ENCODE measurements at regions not wholly inside any gene's neighbourhood (a gene's known extent, or its start where the extent isn't known, plus 50 kb on each side); places are given as distances from the start of the nearest gene placed in this dataset.
A peak's percentile ranks its signal among the peaks of the same experiment; 100 is the strongest.
"Not testable (repeated sequence)": the region's sequence is repeated elsewhere in the genome, so short reads cannot be mapped to it uniquely, and the experiment has no call there.

GRCh38 chr12:94867066-94867855 is 136.2 kb downstream of the NDUFA12 start:
- H3K36me3 ChIP-seq: no peaks in the 10 kb centered on the region
- H3K27me3 ChIP-seq: no peaks in the 10 kb centered on the region; the same call in 1 of the 2 replicates
- H3K9me3 ChIP-seq: no peaks in the 10 kb centered on the region
- DNase-seq: peak; percentile 5
- no peak overlapping the region for H3K4me3 ChIP-seq

- no peak for DNase-seq
- H3K27me3 ChIP-seq: no peaks in the 10 kb centered on the region
- no peaks in the 10 kb centered on the region for H3K36me3 ChIP-seq
- H3K9me3 ChIP-seq: no peaks in the 10 kb centered on the region
- no peak overlapping the region for H3K4me3 ChIP-seq
Observed at GRCh38 chr12:94864987-94865386, 138.5 kb downstream of the NDUFA12 start.

GRCh38 chr12:94863321-94864035 is 140.0 kb downstream of the NDUFA12 start:
- H3K4me3 ChIP-seq: no peak overlapping the region
- no peaks in the 10 kb centered on the region for H3K9me3 ChIP-seq
- no peak for DNase-seq
- no peaks in the 10 kb centered on the region for H3K36me3 ChIP-seq
- 0 out of 2 replicates have a peak, but pooled peaks cover 3% of the 10 kb centered on the region for H3K27me3 ChIP-seq

DNA sequence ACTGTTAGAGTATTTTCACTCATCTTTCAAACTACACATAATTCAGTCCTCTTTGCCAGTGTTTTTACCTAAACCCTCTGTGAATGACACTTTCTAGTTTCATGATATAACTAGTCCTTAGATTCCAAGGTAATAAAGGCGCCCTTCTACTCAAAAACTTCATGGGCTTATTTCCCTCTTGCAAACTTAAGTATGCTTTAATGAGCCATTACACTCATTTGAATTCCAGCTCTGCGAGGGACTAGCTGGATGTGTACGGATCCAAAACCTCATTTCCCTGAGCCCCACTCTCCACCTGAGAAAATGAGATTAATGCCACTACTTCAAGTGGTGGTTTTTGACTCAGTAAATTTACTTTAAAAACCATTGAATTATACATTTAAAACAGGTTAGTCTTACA is 141.1 kb downstream of the NDUFA12 start:
- Histone ChIP-seq H3K36me3 (no peaks in the 10 kb centered on the region), H3K9me3 (no peaks in the 10 kb centered on the region), H3K4me3 (no peak overlapping the region), H3K27me3 (0 out of 2 replicates have a peak, but pooled peaks cover 3% of the 10 kb centered on the region)
- DNase-seq: no peak

- H3K4me3 ChIP-seq: no peak overlapping the region
- H3K9me3 ChIP-seq: no peaks in the 10 kb centered on the region
- peaks cover 5% of the 10 kb centered on the region; the same call in 1 of the 2 replicates for H3K27me3 ChIP-seq
- no peaks in the 10 kb centered on the region for H3K36me3 ChIP-seq
- no peak for DNase-seq
Observed at GRCh38 chr12:94856324-94856723, 147.2 kb downstream of the NDUFA12 start.

GRCh38 chr12:94855853-94856252 is 147.6 kb downstream of the NDUFA12 start:
- Histone ChIP-seq H3K27me3 (peaks cover 5% of the 10 kb centered on the region; the same call in 1 of the 2 replicates), H3K4me3 (no peak overlapping the region), H3K36me3 (no peaks in the 10 kb centered on the region), H3K9me3 (no peaks in the 10 kb centered on the region)
- no peak for DNase-seq

DNA sequence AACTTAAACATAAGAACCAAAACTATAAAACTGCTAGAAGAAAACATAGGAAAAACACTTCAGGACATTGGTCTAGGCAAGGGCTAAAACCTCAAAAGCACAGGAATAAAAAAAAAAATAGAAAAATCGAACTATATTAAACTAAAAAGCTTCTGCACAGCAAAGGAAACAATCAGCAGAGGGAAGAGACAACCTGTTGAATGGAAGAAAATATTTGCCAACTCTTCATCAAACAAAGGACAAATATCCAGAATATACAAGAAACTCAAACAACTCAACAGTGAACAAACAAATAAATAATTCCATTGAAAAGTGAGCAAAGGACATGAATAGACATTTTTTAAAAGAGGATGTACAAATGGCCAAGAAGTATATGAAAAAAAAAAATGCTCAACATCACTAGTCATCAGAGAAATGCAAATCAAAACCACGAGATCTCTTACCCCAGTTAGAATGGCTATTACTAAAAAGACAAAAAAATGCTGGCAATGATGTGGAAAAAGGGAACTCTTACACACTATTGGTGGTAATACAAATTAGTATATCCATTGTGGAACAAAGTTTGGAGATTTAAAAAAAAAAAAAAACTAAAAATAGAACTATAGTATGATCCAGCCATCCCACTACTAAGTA is 152.0 kb downstream of the NDUFA12 start:
- Histone ChIP-seq H3K36me3 (no peaks in the 10 kb centered on the region), H3K27me3 (peaks cover 2% of the 10 kb centered on the region; the same call in 1 of the 2 replicates), H3K4me3 (no peak overlapping the region), H3K9me3 (no peaks in the 10 kb centered on the region)
- no peak for DNase-seq

GRCh38 chr12:94849411-94849976 is 154.0 kb downstream of the NDUFA12 start:
- Histone ChIP-seq H3K4me3 (no peak overlapping the region), H3K36me3 (no peaks in the 10 kb centered on the region), H3K9me3 (no peaks in the 10 kb centered on the region), H3K27me3 (peaks cover 2% of the 10 kb centered on the region; the same call in 1 of the 2 replicates)
- DNase-seq: no peak

DNA sequence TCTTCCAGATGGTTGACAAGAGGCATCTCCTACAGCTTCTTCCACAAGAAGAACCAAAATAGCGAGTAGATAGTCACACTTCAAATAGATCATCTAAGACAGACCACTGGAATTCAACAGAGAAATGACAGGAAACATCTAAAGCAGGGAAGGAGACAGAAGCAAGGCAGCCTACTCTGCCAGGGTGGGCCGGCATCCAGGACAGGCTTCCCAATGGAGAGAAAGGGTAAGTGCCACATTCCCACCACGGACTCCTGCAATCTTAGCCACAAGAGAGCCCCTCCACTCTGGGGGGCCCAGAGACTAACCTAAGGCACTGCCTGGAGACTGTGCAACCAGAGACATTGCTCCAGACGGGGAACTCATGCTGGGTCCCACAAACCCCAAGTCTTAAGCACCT is 154.5 kb downstream of the NDUFA12 start:
- H3K27me3 ChIP-seq: peaks cover 2% of the 10 kb centered on the region; the same call in 1 of the 2 replicates
- no peaks in the 10 kb centered on the region for H3K9me3 ChIP-seq
- no peak for DNase-seq
- no peak overlapping the region for H3K4me3 ChIP-seq
- H3K36me3 ChIP-seq: no peaks in the 10 kb centered on the region

GRCh38 chr12:94845110-94845509 is 158.4 kb downstream of the NDUFA12 start:
- no peaks in the 10 kb centered on the region for H3K36me3 ChIP-seq
- H3K27me3 ChIP-seq: no peaks in the 10 kb centered on the region
- H3K4me3 ChIP-seq: no peak overlapping the region
- H3K9me3 ChIP-seq: no peaks in the 10 kb centered on the region
- DNase-seq: no peak

- Histone ChIP-seq H3K4me3 (no peak overlapping the region), H3K27me3 (no peaks in the 10 kb centered on the region), H3K9me3 (no peaks in the 10 kb centered on the region), H3K36me3 (no peaks in the 10 kb centered on the region)
- no peak for DNase-seq
Observed at GRCh38 chr12:94844452-94844851, 159.0 kb downstream of the NDUFA12 start.

DNA sequence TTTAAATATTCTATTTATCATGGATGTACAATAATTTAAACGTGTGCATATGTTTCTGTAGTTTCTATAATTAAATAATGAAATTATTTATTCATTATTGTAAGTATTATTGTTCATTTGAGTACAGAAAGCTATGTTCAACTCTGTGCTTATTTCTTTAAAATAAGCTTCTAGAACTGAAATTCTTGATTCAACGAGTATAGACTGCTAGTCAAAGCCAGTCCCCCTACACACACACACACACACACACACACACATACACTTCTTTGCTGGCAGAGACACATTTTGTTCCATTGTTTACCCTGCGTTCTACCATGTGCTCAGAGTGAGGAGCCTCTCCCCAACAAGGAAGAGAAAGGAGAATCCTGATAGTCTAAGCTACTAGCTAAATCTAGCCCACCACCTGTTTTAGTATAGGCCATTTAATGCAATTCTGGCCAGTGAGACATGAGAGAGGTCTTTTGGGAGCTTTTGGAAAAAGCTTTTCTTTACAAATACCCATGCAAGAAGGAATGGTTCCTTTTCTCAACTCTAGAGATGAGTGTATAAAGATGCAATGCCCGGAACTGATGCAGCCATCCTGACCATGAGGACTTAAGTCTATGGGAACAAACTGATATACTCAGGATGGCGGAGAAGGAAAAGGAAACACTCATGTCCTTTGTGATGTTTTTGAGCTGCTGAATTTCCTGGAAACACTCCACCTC is 161.4 kb downstream of the NDUFA12 start:
- no peaks in the 10 kb centered on the region for H3K27me3 ChIP-seq
- no peak for DNase-seq
- H3K36me3 ChIP-seq: no peaks in the 10 kb centered on the region
- no peaks in the 10 kb centered on the region for H3K9me3 ChIP-seq
- H3K4me3 ChIP-seq: no peak overlapping the region

GRCh38 chr12:94841177-94841576 is 162.3 kb downstream of the NDUFA12 start:
- Histone ChIP-seq H3K27me3 (no peaks in the 10 kb centered on the region), H3K36me3 (no peaks in the 10 kb centered on the region), H3K4me3 (no peak overlapping the region), H3K9me3 (no peaks in the 10 kb centered on the region)
- no peak for DNase-seq

- no peaks in the 10 kb centered on the region for H3K9me3 ChIP-seq
Observed at GRCh38 chr12:94839347-94839746, 164.2 kb downstream of the NDUFA12 start.

DNA sequence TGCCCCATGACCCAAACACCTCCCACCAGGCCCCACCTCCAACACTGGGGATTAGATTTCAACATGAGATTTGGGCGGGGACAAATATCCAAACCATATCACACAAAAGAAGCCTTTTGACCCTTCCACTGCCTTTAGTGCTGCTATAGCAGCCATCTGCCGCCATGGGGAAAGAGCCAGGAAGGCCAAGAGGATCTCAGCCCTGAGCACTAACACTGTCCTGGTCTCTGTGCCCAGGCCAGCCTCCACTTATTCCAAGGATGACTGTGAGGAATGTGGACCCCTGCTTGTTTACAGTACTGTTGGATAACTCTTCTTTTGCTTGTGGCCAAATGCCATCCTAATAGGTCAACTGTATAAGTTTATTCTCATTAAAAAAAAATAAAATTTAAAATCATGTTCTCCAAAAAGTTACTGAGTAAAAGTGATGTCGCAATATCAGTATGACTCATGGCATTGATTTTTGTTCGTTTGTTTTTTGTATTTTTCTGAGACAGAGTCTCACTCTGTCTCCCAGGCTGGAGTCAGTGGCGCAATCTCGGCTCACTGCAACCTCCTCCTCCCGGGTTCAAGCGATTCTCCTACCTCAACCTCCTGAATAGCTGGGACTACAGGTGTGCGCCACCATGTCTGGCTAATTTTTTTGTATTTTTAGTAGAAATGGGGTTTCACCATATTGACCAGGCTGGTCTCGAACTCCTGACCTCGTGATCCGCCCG is 166.4 kb downstream of the NDUFA12 start:
- H3K36me3 ChIP-seq, H3K9me3 ChIP-seq, H3K27me3 ChIP-seq, H3K4me3 ChIP-seq, DNase-seq: not testable (repeated sequence)

More at GRCh38 chr12:94839347-94839746, 164.2 kb downstream of the NDUFA12 start:
- no peaks in the 10 kb centered on the region for H3K36me3 ChIP-seq
- no peaks in the 10 kb centered on the region for H3K27me3 ChIP-seq
- DNase-seq: no peak
- no peak overlapping the region for H3K4me3 ChIP-seq

All from MG63 (cell line).